Gastrocnemius medialis (tissue), 4 donors: ENCODE measurements at regions not wholly inside any gene's neighbourhood (a gene's known extent, or its start where the extent isn't known, plus 50 kb on each side); places are given as distances from the start of the nearest gene placed in this dataset.

Experiments used
- CTCF ChIP-seq, 5 experiments: fragments of 450-650 bp in 3 of 5; fragments of 200-600 bp in 2 of 5; sonication (generic) in 2 of 5; IDR thresholded peaks in 4 of 5; conservative IDR thresholded peaks in 1 of 5; 1 replicate in 4 of 5; 2 replicates in 1 of 5; pipeline ENCODE4 v1.5.1; 2016 to 2019; ENCODE audit warnings: antibody characterized with exemption in 5 of 5, mild to moderate bottlenecking in 3 of 5, moderate library complexity in 3 of 5
- POLR2A ChIP-seq, 2 donors: fragments of 450-650 bp; IDR thresholded peaks; one replicate each; pipeline ENCODE4 v1.6.1; 2017; ENCODE audit warnings: antibody characterized with exemption in 2 of 2, mild to moderate bottlenecking in 2 of 2, moderate library complexity in 2 of 2

- TF ChIP-seq POLR2A (IDR thresholded peaks at IDR 0.05), result no peak
- no peak for TF ChIP-seq CTCF (IDR thresholded peaks at IDR 0.05 in 4 of 5, conservative IDR thresholded peaks at IDR 0.05 in 1 of 5)
These were observed 259.3 kb upstream of the TMEM72 start for GRCh38 chr10:44651834-44652233.
